Stomach (tissue), 8 donors: ENCODE measurements at regions not wholly inside any gene's neighbourhood (a gene's known extent, or its start where the extent isn't known, plus 50 kb on each side); places are given as distances from the start of the nearest gene placed in this dataset.

ENCODE experiments used
- DNase-seq, 2 donors: peaks; one replicate each; pipeline versions ENCODE4 v3.0.0 to v3.0.0-alpha.2; 2013 to 2019
- H3K27ac ChIP-seq, 5 donors: fragments of 200-600 bp in 4 of 5; sonication (generic) in 4 of 5; one replicate each; pipeline ENCODE4 v1.5.1; 2013 to 2019; ENCODE audit warnings: mild to moderate bottlenecking in 1 of 5, moderate library complexity in 1 of 5
- H3K27me3 ChIP-seq, 3 donors: fragments of 200-600 bp; sonication (generic); one replicate each; pipeline ENCODE4 v1.5.1; 2017 to 2019; ENCODE audit warnings: mixed run types in 1 of 3
- H3K36me3 ChIP-seq, 4 donors: fragments of 200-600 bp; sonication (generic); 1 replicate in 3 of 4; 2 replicates in 1 of 4; pipeline ENCODE4 v1.5.1; 2016 to 2019
- H3K4me1 ChIP-seq, 4 donors: fragments of 200-600 bp; sonication (generic); one replicate each; pipeline ENCODE4 v1.5.1; 2016 to 2019
- H3K4me3 ChIP-seq, 4 donors: fragments of 200-600 bp; sonication (generic) in 3 of 4; one replicate each; pipeline ENCODE4 v1.5.1; 2016 to 2019; ENCODE audit warnings: mild to moderate bottlenecking in 1 of 4
- H3K9me3 ChIP-seq, 4 donors: fragments of 200-600 bp; sonication (generic); one replicate each; pipeline ENCODE4 v1.5.1; 2016 to 2019
- CTCF ChIP-seq, 7 experiments: fragments of 450-650 bp in 4 of 7; fragments of 200-600 bp in 3 of 7; sonication (generic) in 3 of 7; IDR thresholded peaks; one replicate each; pipeline ENCODE4 v1.5.1; 2016 to 2019; ENCODE audit warnings: antibody characterized with exemption in 7 of 7, control low read depth in 2 of 7, mild to moderate bottlenecking in 1 of 7
- EP300 ChIP-seq: sonication (generic); formaldehyde crosslinking; IDR thresholded peaks from one replicate; pipeline ENCODE4 v1.6.1; 2017; ENCODE audit warnings: antibody characterized with exemption
- POLR2A ChIP-seq, 4 donors: fragments of 450-650 bp; IDR thresholded peaks; one replicate each; pipeline ENCODE4 v1.6.1; 2016; ENCODE audit warnings: antibody characterized with exemption in 4 of 4, control low read depth in 2 of 4, mild to moderate bottlenecking in 1 of 4, moderate library complexity in 1 of 4
- POLR2AphosphoS5 ChIP-seq, 3 donors: sonication (generic); formaldehyde crosslinking; IDR thresholded peaks; one replicate each; pipeline ENCODE4 v1.6.1; 2016; ENCODE audit warnings: antibody characterized with exemption in 3 of 3
- WGBS, 5 donors: extraction: QIAGEN DNeasy Blood & Tissue Kit in 3 of 5; methylation state at CpG; one replicate each; pipeline versions ENCODE4 v1.1.5 to v1.1.7; 2013 to 2018; 5-methylcytosine and 5-hydroxymethylcytosine counted together
- intact Hi-C: fragments of 100-400 bp; cut with DNase I; formaldehyde crosslinking; loops from one replicate; pipeline ENCODE4 v1.15.1; 2023; ENCODE audit warnings: low total_unique reads
- donor health status: healthy with polysubstance abuse.
- donor health status: Bipolar disorder and iron deficiency.
- donor health status: healthy.

- Histone ChIP-seq H3K4me3 (no peak overlapping the region), H3K4me1 (no peaks in the 10 kb centered on the region), H3K27ac (no peak overlapping the region), H3K36me3 (no peaks in the 10 kb centered on the region), H3K27me3 (no peaks in the 10 kb centered on the region), H3K9me3 (peaks cover 0 to 5% (median 0%) of the 10 kb centered on the region in 4 donors)
- DNase-seq: no peak
- TF ChIP-seq POLR2A (IDR thresholded peaks at IDR 0.05) (no peak), POLR2AphosphoS5 (IDR thresholded peaks at IDR 0.05) (no peak), CTCF (IDR thresholded peaks at IDR 0.05) (no peak), EP300 (no peak)
- intact Hi-C loops: no loop called here
Measured at GRCh38 chr15:61449186-61449702, 220.1 kb upstream of the RORA start.

GRCh38 chr15:61447981-61448380 is 218.9 kb upstream of the RORA start:
- H3K27ac ChIP-seq: no peak overlapping the region
- intact Hi-C loops: no loop called here
- peaks cover 0 to 7% (median 0%) of the 10 kb centered on the region in 4 donors for H3K9me3 ChIP-seq
- 74 to 84% (median 77%) methylated on average over 4 of the region's 4 CpGs for WGBS, 5 donors
- TF ChIP-seq POLR2AphosphoS5 (IDR thresholded peaks at IDR 0.05): no peak
- no peak for TF ChIP-seq EP300
- TF ChIP-seq CTCF (IDR thresholded peaks at IDR 0.05): no peak
- no peak for TF ChIP-seq POLR2A (IDR thresholded peaks at IDR 0.05)
- H3K36me3 ChIP-seq: no peaks in the 10 kb centered on the region
- H3K4me1 ChIP-seq: no peaks in the 10 kb centered on the region
- DNase-seq: no peak
- H3K27me3 ChIP-seq: no peaks in the 10 kb centered on the region
- H3K4me3 ChIP-seq: no peak overlapping the region

- 58 to 74% (median 72%) methylated on average over 2 of the region's 2 CpGs for WGBS, 5 donors
- Histone ChIP-seq H3K27ac (no peak overlapping the region), H3K27me3 (no peaks in the 10 kb centered on the region), H3K4me1 (no peaks in the 10 kb centered on the region), H3K9me3 (peaks cover 0 to 7% (median 0%) of the 10 kb centered on the region in 4 donors), H3K4me3 (no peak overlapping the region), H3K36me3 (no peaks in the 10 kb centered on the region)
- no peak for DNase-seq
- TF ChIP-seq POLR2AphosphoS5 (IDR thresholded peaks at IDR 0.05): no peak
- no peak for TF ChIP-seq POLR2A (IDR thresholded peaks at IDR 0.05)
- TF ChIP-seq EP300: no peak
- no peak for TF ChIP-seq CTCF (IDR thresholded peaks at IDR 0.05)
- intact Hi-C loops: no loop called here
Measured at GRCh38 chr15:61444585-61444984, 215.5 kb upstream of the RORA start.

- intact Hi-C loops: no loop called here
- H3K27me3 ChIP-seq: no peaks in the 10 kb centered on the region
- no peak overlapping the region for H3K4me3 ChIP-seq
- TF ChIP-seq EP300 (no peak), POLR2A (IDR thresholded peaks at IDR 0.05) (no peak), POLR2AphosphoS5 (IDR thresholded peaks at IDR 0.05) (no peak), CTCF (IDR thresholded peaks at IDR 0.05) (no peak)
- H3K36me3 ChIP-seq: no peaks in the 10 kb centered on the region
- no peak for DNase-seq
- WGBS, 5 donors: 76 to 85% (median 84%) methylated on average over 1 of the region's 1 CpG
- H3K27ac ChIP-seq: no peak overlapping the region
- H3K9me3 ChIP-seq: peaks cover 0 to 7% (median 0%) of the 10 kb centered on the region in 4 donors
- no peaks in the 10 kb centered on the region for H3K4me1 ChIP-seq
Measured at GRCh38 chr15:61442821-61443220, 213.7 kb upstream of the RORA start.
